Hepatocyte (in vitro differentiated cells): ENCODE measurements at regions not wholly inside any gene's neighbourhood (a gene's known extent, or its start where the extent isn't known, plus 50 kb on each side); places are given as distances from the start of the nearest gene placed in this dataset.

ENCODE experiments used
- DNase-seq: peaks from one replicate; pipeline ENCODE4 v3.0.0-alpha.2; 2016; ENCODE audit warnings: low spot score
- H2AFZ ChIP-seq: fragments of 200-600 bp; sonication (generic); 2 replicates; pipeline ENCODE4 v1.6.0; 2016; ENCODE audit warnings: antibody characterized with exemption, mild to moderate bottlenecking
- H3K27ac ChIP-seq: fragments of 200-600 bp; sonication (generic); 2 replicates; pipeline ENCODE4 v1.5.1; 2016; ENCODE audit warnings: mild to moderate bottlenecking
- H3K27me3 ChIP-seq: fragments of 200-600 bp; sonication (generic); 2 replicates; pipeline ENCODE4 v1.6.1; 2016
- H3K36me3 ChIP-seq: fragments of 200-600 bp; sonication (generic); replicated peaks from 2 replicates; pipeline ENCODE4 v1.5.1; 2016; ENCODE audit warnings: low read depth; ENCODE audit not compliant: insufficient read depth
- H3K4me1 ChIP-seq: fragments of 200-600 bp; sonication (generic); 2 replicates; pipeline ENCODE4 v1.5.1; 2016; ENCODE audit warnings: mild to moderate bottlenecking, moderate library complexity; ENCODE audit not compliant: insufficient read depth
- H3K4me2 ChIP-seq: fragments of 200-600 bp; sonication (generic); 2 replicates; pipeline ENCODE4 v1.6.0; 2016
- H3K4me3 ChIP-seq: fragments of 200-600 bp; sonication (generic); 2 replicates; pipeline ENCODE4 v1.5.1; 2016; ENCODE audit warnings: mild to moderate bottlenecking
- H3K79me2 ChIP-seq: fragments of 200-600 bp; sonication (generic); 2 replicates; pipeline ENCODE4 v1.6.0; 2017; ENCODE audit warnings: mild to moderate bottlenecking
- H3K9me2 ChIP-seq: fragments of 200-600 bp; sonication (generic); replicated peaks from 2 replicates; pipeline ENCODE4 v1.6.0; 2017; ENCODE audit warnings: mild to moderate bottlenecking; ENCODE audit not compliant: insufficient read depth
- H3K9me3 ChIP-seq: fragments of 200-600 bp; sonication (generic); 2 replicates; pipeline ENCODE4 v1.5.1; 2016; ENCODE audit warnings: low read depth, mild to moderate bottlenecking
- H4K20me1 ChIP-seq: fragments of 200-600 bp; sonication (generic); 2 replicates; pipeline ENCODE4 v1.6.0; 2016; ENCODE audit warnings: mild to moderate bottlenecking; ENCODE audit not compliant: insufficient read depth, poor library complexity, severe bottlenecking
- EZH2 ChIP-seq: fragments of 200-600 bp; sonication (generic); IDR thresholded peaks from 2 replicates; pipeline ENCODE4 v1.6.1; 2016; ENCODE audit warnings: antibody characterized with exemption, mild to moderate bottlenecking, borderline replicate concordance
- EZH2phosphoT487 ChIP-seq: fragments of 200-600 bp; sonication (generic); IDR thresholded peaks from one replicate; pipeline ENCODE4 v1.6.1; 2018; ENCODE audit warnings: antibody characterized with exemption, mild to moderate bottlenecking, low read depth, moderate library complexity; ENCODE audit not compliant: unreplicated experiment, severe bottlenecking
- WGBS: methylation state at CpG from one replicate; pipeline ENCODE4 v1.1.6; 2016; ENCODE audit warnings: low lambda C conversion rate; ENCODE audit errors: missing lambda C conversion rate; 5-methylcytosine and 5-hydroxymethylcytosine counted together
- TF ChIP-seq, protein P1 (sequence below): fragments of 200-600 bp; sonication (generic); IDR thresholded peaks from 2 replicates; pipeline ENCODE4 v1.5.1; 2016; ENCODE audit warnings: antibody characterized with exemption, mild to moderate bottlenecking; ENCODE audit not compliant: poor library complexity

GRCh38 chr3:10725067-10725466, 91.0 kb upstream of the SLC6A11 start:
- H3K4me1 ChIP-seq, result no peaks in the 10 kb centered on the region
- no peak overlapping the region for H3K27ac ChIP-seq
- WGBS, result 42% methylated on average over 1 of the region's 1 CpG
- no peak for TF ChIP-seq EZH2phosphoT487
- TF ChIP-seq EZH2, result no peak
- TF ChIP-seq, protein P1, sequence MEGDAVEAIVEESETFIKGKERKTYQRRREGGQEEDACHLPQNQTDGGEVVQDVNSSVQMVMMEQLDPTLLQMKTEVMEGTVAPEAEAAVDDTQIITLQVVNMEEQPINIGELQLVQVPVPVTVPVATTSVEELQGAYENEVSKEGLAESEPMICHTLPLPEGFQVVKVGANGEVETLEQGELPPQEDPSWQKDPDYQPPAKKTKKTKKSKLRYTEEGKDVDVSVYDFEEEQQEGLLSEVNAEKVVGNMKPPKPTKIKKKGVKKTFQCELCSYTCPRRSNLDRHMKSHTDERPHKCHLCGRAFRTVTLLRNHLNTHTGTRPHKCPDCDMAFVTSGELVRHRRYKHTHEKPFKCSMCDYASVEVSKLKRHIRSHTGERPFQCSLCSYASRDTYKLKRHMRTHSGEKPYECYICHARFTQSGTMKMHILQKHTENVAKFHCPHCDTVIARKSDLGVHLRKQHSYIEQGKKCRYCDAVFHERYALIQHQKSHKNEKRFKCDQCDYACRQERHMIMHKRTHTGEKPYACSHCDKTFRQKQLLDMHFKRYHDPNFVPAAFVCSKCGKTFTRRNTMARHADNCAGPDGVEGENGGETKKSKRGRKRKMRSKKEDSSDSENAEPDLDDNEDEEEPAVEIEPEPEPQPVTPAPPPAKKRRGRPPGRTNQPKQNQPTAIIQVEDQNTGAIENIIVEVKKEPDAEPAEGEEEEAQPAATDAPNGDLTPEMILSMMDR, result no peak
- DNase-seq, result no peak
- H2AFZ ChIP-seq, result no peak overlapping the region
- H3K36me3 ChIP-seq, result no peaks in the 10 kb centered on the region
- H3K4me2 ChIP-seq, result no peak overlapping the region
- no peaks in the 10 kb centered on the region for H4K20me1 ChIP-seq
- no peaks in the 10 kb centered on the region for H3K79me2 ChIP-seq
- H3K9me3 ChIP-seq, result no peaks in the 10 kb centered on the region
- H3K27me3 ChIP-seq, result no peaks in the 10 kb centered on the region
- H3K9me2 ChIP-seq, result no peaks in the 10 kb centered on the region
- no peak overlapping the region for H3K4me3 ChIP-seq

DNA sequence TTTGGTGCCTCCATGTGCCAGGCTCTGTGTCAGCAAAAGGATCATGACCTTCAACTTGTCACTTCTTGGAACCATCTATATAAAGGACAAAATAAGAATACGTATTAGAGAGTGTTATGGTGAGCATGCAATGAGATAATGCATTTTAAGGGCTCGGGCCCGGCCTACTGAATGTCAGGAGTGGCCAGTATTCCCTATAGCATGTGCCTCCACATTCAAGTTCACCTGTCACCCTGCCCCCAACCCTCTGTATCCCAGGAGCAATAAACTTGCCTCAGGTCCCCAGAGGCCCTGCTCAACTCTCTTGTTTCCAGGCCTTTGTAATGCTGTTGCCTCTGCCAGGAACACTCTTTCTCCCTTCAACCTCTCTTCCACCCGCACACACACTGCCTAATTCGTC, 90.2 kb upstream of the SLC6A11 start:
- Histone ChIP-seq H3K4me3 (no peak overlapping the region), H3K9me3 (no peaks in the 10 kb centered on the region), H2AFZ (no peak overlapping the region), H3K36me3 (no peaks in the 10 kb centered on the region), H4K20me1 (no peaks in the 10 kb centered on the region), H3K9me2 (no peaks in the 10 kb centered on the region), H3K4me2 (no peak overlapping the region), H3K79me2 (no peaks in the 10 kb centered on the region), H3K27me3 (no peaks in the 10 kb centered on the region), H3K4me1 (no peaks in the 10 kb centered on the region), H3K27ac (no peak overlapping the region)
- 86% methylated on average over 5 of the region's 5 CpGs for WGBS
- no peak for DNase-seq
- TF ChIP-seq, protein P1, result no peak
- TF ChIP-seq EZH2 (no peak), EZH2phosphoT487 (no peak)

- no peaks in the 10 kb centered on the region for H3K27me3 ChIP-seq
- H4K20me1 ChIP-seq, result no peaks in the 10 kb centered on the region
- TF ChIP-seq EZH2, result no peak
- TF ChIP-seq, protein P1, result no peak
- TF ChIP-seq EZH2phosphoT487, result no peak
- no peak overlapping the region for H3K4me3 ChIP-seq
- no peaks in the 10 kb centered on the region for H3K36me3 ChIP-seq
- 77% methylated on average over 1 of the region's 1 CpG for WGBS
- no peak overlapping the region for H3K4me2 ChIP-seq
- DNase-seq, result no peak
- H3K4me1 ChIP-seq, result no peaks in the 10 kb centered on the region
- H3K9me3 ChIP-seq, result no peaks in the 10 kb centered on the region
- H3K27ac ChIP-seq, result no peak overlapping the region
- H3K79me2 ChIP-seq, result no peaks in the 10 kb centered on the region
- no peaks in the 10 kb centered on the region for H3K9me2 ChIP-seq
- H2AFZ ChIP-seq, result no peak overlapping the region
These were observed 89.2 kb upstream of the SLC6A11 start for GRCh38 chr3:10726787-10727186.

- WGBS, result 77% methylated on average over 2 of the region's 2 CpGs
- Histone ChIP-seq H3K4me2 (no peak overlapping the region), H3K9me2 (no peaks in the 10 kb centered on the region), H2AFZ (no peak overlapping the region), H3K4me1 (no peaks in the 10 kb centered on the region), H3K27ac (no peak overlapping the region), H3K79me2 (no peaks in the 10 kb centered on the region), H3K9me3 (peaks cover 6% of the 10 kb centered on the region), H3K36me3 (no peaks in the 10 kb centered on the region), H3K27me3 (no peaks in the 10 kb centered on the region), H4K20me1 (no peaks in the 10 kb centered on the region), H3K4me3 (no peak overlapping the region)
- no peak for DNase-seq
- TF ChIP-seq, protein P1, result no peak
- TF ChIP-seq EZH2phosphoT487 (no peak), EZH2 (no peak)
These were observed 86.6 kb upstream of the SLC6A11 start for GRCh38 chr3:10729439-10729838.
